ENCODE measurements at regions not wholly inside any gene's neighbourhood (a gene's known extent, or its start where the extent isn't known, plus 50 kb on each side); places are given as distances from the start of the nearest gene placed in this dataset.

DNA sequence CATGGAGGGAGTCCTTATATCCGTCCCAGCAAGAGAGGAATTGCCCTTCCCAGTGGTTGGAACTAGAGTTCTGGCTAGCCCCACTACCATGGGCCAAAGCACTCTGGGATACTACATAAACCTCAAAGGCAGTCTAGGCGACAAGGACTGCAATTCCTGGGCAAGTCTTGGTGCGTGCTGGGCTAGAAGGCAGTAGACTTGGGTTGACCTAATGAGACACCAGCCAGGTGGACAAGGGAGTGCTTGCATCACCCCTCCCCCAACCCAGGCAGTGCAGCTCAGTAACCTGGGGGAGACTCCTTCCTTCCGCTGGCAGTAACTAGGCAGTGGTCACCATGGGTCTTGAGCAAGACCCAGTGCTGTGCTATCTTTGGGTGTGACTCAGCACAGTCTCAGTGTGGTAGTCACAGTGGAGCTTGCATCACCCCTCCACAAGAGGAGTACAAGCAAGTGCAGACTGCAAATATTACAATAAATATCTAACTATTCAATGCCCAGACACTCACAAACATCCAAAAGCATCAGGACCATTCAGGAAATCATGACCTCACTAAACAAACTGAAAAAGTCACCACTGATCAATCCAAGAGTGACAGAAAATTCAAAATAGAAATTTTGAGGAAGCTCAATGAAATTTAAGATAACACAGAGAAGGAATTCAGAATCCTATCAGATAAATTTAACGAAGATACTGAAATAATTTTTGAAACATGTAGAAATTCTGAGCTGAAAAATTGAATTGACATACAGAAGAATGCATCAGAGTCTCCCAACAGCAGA, 84.7 kb upstream of the LYPLAL1 start (continued):
- TF ChIP-seq NPAS2 (CRISPR knock-in tag; IDR thresholded peaks at IDR 0.05; ENCODE audit: borderline replicate concordance) = no peak
- TF ChIP-seq, protein P1, sequence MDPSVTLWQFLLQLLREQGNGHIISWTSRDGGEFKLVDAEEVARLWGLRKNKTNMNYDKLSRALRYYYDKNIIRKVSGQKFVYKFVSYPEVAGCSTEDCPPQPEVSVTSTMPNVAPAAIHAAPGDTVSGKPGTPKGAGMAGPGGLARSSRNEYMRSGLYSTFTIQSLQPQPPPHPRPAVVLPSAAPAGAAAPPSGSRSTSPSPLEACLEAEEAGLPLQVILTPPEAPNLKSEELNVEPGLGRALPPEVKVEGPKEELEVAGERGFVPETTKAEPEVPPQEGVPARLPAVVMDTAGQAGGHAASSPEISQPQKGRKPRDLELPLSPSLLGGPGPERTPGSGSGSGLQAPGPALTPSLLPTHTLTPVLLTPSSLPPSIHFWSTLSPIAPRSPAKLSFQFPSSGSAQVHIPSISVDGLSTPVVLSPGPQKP (IDR thresholded peaks at IDR 0.05; ENCODE audit: low read depth, low read length) = no peak
- TF ChIP-seq TFCP2L1 (CRISPR knock-in tag; IDR thresholded peaks at IDR 0.05) = no peak
- TF ChIP-seq HOXB13 (CRISPR knock-in tag; IDR thresholded peaks at IDR 0.05; ENCODE audit: low read depth) = no peak
- TF ChIP-seq RARB (CRISPR knock-in tag; IDR thresholded peaks at IDR 0.05) = no peak
- TF ChIP-seq ZC3H11A (IDR thresholded peaks at IDR 0.05) = no peak
- TF ChIP-seq, protein P2, sequence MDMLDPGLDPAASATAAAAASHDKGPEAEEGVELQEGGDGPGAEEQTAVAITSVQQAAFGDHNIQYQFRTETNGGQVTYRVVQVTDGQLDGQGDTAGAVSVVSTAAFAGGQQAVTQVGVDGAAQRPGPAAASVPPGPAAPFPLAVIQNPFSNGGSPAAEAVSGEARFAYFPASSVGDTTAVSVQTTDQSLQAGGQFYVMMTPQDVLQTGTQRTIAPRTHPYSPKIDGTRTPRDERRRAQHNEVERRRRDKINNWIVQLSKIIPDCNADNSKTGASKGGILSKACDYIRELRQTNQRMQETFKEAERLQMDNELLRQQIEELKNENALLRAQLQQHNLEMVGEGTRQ (IDR thresholded peaks at IDR 0.05) = no peak
- TF ChIP-seq, protein P3, sequence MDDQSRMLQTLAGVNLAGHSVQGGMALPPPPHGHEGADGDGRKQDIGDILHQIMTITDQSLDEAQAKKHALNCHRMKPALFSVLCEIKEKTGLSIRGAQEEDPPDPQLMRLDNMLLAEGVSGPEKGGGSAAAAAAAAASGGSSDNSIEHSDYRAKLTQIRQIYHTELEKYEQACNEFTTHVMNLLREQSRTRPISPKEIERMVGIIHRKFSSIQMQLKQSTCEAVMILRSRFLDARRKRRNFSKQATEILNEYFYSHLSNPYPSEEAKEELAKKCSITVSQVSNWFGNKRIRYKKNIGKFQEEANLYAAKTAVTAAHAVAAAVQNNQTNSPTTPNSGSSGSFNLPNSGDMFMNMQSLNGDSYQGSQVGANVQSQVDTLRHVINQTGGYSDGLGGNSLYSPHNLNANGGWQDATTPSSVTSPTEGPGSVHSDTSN (IDR thresholded peaks at IDR 0.05) = no peak
- no peak for TF ChIP-seq ZFP36 (IDR thresholded peaks at IDR 0.05; ENCODE audit: borderline replicate concordance, partially characterized antibody)
- TF ChIP-seq, protein P4, sequence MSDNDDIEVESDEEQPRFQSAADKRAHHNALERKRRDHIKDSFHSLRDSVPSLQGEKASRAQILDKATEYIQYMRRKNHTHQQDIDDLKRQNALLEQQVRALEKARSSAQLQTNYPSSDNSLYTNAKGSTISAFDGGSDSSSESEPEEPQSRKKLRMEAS (IDR thresholded peaks at IDR 0.05) = peak; percentile 84
- TF ChIP-seq, protein P5, sequence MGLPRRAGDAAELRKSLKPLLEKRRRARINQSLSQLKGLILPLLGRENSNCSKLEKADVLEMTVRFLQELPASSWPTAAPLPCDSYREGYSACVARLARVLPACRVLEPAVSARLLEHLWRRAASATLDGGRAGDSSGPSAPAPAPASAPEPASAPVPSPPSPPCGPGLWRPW (IDR thresholded peaks at IDR 0.05) = peak; percentile 96
- no peak for TF ChIP-seq KDM5A (IDR thresholded peaks at IDR 0.05)
- TF ChIP-seq, protein P6, sequence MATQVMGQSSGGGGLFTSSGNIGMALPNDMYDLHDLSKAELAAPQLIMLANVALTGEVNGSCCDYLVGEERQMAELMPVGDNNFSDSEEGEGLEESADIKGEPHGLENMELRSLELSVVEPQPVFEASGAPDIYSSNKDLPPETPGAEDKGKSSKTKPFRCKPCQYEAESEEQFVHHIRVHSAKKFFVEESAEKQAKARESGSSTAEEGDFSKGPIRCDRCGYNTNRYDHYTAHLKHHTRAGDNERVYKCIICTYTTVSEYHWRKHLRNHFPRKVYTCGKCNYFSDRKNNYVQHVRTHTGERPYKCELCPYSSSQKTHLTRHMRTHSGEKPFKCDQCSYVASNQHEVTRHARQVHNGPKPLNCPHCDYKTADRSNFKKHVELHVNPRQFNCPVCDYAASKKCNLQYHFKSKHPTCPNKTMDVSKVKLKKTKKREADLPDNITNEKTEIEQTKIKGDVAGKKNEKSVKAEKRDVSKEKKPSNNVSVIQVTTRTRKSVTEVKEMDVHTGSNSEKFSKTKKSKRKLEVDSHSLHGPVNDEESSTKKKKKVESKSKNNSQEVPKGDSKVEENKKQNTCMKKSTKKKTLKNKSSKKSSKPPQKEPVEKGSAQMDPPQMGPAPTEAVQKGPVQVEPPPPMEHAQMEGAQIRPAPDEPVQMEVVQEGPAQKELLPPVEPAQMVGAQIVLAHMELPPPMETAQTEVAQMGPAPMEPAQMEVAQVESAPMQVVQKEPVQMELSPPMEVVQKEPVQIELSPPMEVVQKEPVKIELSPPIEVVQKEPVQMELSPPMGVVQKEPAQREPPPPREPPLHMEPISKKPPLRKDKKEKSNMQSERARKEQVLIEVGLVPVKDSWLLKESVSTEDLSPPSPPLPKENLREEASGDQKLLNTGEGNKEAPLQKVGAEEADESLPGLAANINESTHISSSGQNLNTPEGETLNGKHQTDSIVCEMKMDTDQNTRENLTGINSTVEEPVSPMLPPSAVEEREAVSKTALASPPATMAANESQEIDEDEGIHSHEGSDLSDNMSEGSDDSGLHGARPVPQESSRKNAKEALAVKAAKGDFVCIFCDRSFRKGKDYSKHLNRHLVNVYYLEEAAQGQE (IDR thresholded peaks at IDR 0.05) = no peak
- no peak for TF ChIP-seq CHD4 (IDR thresholded peaks at IDR 0.05; ENCODE audit: borderline replicate concordance)
- no peak for TF ChIP-seq MYC (IDR thresholded peaks at IDR 0.05; ENCODE audit: borderline replicate concordance, low read length)
- TF ChIP-seq EHF (CRISPR knock-in tag; IDR thresholded peaks at IDR 0.05) = no peak
- no peak for TF ChIP-seq ESRRA (IDR thresholded peaks at IDR 0.05; ENCODE audit: borderline replicate concordance, low read length)
- TF ChIP-seq, protein P7, sequence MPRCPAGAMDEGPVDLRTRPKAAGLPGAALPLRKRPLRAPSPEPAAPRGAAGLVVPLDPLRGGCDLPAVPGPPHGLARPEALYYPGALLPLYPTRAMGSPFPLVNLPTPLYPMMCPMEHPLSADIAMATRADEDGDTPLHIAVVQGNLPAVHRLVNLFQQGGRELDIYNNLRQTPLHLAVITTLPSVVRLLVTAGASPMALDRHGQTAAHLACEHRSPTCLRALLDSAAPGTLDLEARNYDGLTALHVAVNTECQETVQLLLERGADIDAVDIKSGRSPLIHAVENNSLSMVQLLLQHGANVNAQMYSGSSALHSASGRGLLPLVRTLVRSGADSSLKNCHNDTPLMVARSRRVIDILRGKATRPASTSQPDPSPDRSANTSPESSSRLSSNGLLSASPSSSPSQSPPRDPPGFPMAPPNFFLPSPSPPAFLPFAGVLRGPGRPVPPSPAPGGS (IDR thresholded peaks at IDR 0.05) = peak; percentile 97; the same call in 2 of the 3 replicates
- no peak for TF ChIP-seq HDAC2 (IDR thresholded peaks at IDR 0.05)
- no peak for TF ChIP-seq FOXS1 (CRISPR knock-in tag; IDR thresholded peaks at IDR 0.05)
- no peak for TF ChIP-seq BHLHE40 (IDR thresholded peaks at IDR 0.05; ENCODE audit: low read depth, low read length)
- TF ChIP-seq NFE2L2 (conservative IDR thresholded peaks at IDR 0.05; ENCODE audit: low read length) = peak; percentile 86
- peak; percentile 33; the same call in 1 of the 2 replicates for TF ChIP-seq HOXB5 (CRISPR knock-in tag; IDR thresholded peaks at IDR 0.05)
- no peak for TF ChIP-seq HOXA7 (CRISPR knock-in tag; IDR thresholded peaks at IDR 0.05)
- no peak for TF ChIP-seq HEYL (CRISPR knock-in tag; IDR thresholded peaks at IDR 0.05)
- TF ChIP-seq, protein P8, sequence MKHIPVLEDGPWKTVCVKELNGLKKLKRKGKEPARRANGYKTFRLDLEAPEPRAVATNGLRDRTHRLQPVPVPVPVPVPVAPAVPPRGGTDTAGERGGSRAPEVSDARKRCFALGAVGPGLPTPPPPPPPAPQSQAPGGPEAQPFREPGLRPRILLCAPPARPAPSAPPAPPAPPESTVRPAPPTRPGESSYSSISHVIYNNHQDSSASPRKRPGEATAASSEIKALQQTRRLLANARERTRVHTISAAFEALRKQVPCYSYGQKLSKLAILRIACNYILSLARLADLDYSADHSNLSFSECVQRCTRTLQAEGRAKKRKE (CRISPR knock-in tag; IDR thresholded peaks at IDR 0.05; ENCODE audit: low read depth) = 0 out of 2 replicates have a peak, but pooled peaks have one; percentile 51
- no peak for TF ChIP-seq RCOR1 (IDR thresholded peaks at IDR 0.05; ENCODE audit: low read depth, low read length)
- no peak for TF ChIP-seq TP53 (CRISPR knock-in tag; IDR thresholded peaks at IDR 0.05)
- TF ChIP-seq SMC3 (IDR thresholded peaks at IDR 0.05) = peak; percentile 71
- no peak for TF ChIP-seq NR3C1 (IDR thresholded peaks at IDR 0.05)
- no peak for TF ChIP-seq MAZ (IDR thresholded peaks at IDR 0.05; ENCODE audit: borderline replicate concordance, low read depth, low read length)
- no peak for TF ChIP-seq CBX8 (IDR thresholded peaks at IDR 0.05)
- TF ChIP-seq EHMT2 (IDR thresholded peaks at IDR 0.05; ENCODE audit: low read depth) = no peak
- TF ChIP-seq SREBF2 (IDR thresholded peaks at IDR 0.05) = no peak
- no peak for TF ChIP-seq PHF8 (IDR thresholded peaks at IDR 0.05; ENCODE audit: borderline replicate concordance, low read depth)
